Caki2 (cell line): ENCODE measurements at regions not wholly inside any gene's neighbourhood (a gene's known extent, or its start where the extent isn't known, plus 50 kb on each side); places are given as distances from the start of the nearest gene placed in this dataset.

Experiments used
- DNase-seq: peaks from one replicate; pipeline ENCODE4 v3.0.0-alpha.2; 2015; ENCODE audit warnings: low read depth
- in situ Hi-C: cut with HindIII; loops from 2 replicates; pipeline ENCODE4 v1.10.0; 2016; ENCODE audit warnings: low sequenced_read_pairs, low pct_unique_long_range_greater_than_20kb, mixed read lengths

- DNase-seq: no peak
- in situ Hi-C loops: no loop called here
Measured at GRCh38 chr22:48793949-48794348, 1033.7 kb downstream of the BRD1 start.

GRCh38 chr22:48786679-48786996 lies 1041.0 kb downstream of the BRD1 start:
- no peak for DNase-seq
- in situ Hi-C loops: no loop called here

- no peak for DNase-seq
- in situ Hi-C loops: no loop called here
Measured at GRCh38 chr22:48785792-48786678, 1041.6 kb downstream of the BRD1 start.

- no peak for DNase-seq
- in situ Hi-C loops: no loop called here
Measured at GRCh38 chr22:48784701-48785503, 1042.8 kb downstream of the BRD1 start.

DNA sequence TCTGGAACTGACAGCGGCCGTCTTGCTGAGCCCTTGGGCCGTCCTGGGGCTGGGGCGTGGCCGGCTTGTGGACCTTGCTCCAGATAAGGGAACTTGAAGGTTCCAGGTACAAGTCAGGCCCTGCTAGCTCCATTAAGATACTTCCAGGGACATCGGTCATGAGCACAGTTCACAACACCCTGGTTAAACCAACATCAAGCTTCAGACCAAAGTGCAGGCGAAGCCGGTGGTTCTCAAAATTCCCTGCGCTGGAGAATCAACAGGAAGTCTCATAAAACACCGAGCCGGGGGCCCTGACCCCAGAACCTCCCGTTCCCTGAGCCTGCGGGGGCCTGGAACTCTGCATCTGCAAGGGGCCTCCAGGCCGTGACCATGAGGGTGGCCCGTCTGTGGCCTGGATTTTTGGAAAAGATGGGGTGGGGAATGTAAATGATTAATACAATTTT lies 1043.8 kb downstream of the BRD1 start:
- in situ Hi-C loops: no loop called here
- DNase-seq: no peak

DNA sequence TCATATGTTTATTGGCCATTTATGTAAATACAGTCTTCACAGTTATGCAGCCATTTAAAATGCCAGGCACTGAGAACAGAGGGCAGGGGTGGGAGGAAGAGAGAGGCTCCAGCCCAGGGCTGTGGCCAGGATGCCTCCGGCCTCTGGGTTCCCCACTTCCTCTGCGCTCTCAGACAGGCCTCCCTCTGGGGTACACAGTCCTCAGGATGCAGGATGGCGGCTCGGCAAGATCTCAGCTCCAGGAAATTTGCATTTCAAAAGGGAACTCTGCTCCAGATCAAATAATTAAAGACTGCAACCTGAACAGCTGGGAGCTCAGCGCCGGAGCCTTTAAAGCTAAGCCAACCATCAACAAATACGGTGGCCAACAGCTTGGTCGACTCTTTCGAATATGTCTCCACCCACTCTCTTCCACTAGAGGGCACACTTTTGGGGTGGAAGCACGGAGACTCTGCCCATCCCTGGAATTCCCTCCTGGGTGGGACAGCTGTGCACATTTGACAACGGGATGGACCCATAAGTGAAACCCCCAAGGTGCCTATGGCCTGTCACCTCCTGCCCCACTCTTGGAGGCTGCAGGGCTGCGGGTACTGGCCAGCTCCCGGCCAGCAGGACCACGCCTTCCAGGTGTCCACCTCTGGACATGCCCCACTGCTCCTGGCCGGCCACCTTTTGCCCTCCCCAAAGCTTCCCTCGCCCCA lies 1044.7 kb downstream of the BRD1 start:
- no peak for DNase-seq
- in situ Hi-C loops: no loop called here

DNA sequence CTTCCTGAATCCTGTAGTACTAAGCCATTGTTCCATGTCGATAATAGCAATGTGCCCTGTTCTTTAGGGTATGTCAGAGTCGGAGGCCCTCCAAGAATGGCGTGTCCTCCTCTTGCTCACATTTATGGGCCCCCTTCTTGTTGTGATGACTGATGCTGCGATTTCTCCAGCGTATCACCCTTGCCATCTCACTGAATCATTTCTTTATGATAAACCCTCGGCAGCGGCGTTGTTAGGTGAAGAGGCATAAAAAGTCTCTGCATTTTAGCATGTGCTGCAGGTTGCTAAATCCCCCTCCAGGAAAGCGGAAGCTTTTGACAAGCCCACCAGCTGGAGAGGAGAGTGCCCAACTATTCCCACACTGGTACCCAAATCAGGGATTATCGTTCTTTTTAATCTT lies 1045.3 kb downstream of the BRD1 start:
- in situ Hi-C loops: no loop called here
- no peak for DNase-seq

- in situ Hi-C loops: no loop called here
- DNase-seq: no peak
Measured at GRCh38 chr22:48781868-48782267, 1045.8 kb downstream of the BRD1 start.

GRCh38 chr22:48781391-48781790 lies 1046.3 kb downstream of the BRD1 start:
- no peak for DNase-seq
- in situ Hi-C loops: no loop called here

GRCh38 chr22:48780597-48781277 lies 1046.9 kb downstream of the BRD1 start:
- no peak for DNase-seq
- in situ Hi-C loops: no loop called here

- in situ Hi-C loops: no loop called here
Measured at GRCh38 chr22:48779661-48780596, 1047.7 kb downstream of the BRD1 start.

DNA sequence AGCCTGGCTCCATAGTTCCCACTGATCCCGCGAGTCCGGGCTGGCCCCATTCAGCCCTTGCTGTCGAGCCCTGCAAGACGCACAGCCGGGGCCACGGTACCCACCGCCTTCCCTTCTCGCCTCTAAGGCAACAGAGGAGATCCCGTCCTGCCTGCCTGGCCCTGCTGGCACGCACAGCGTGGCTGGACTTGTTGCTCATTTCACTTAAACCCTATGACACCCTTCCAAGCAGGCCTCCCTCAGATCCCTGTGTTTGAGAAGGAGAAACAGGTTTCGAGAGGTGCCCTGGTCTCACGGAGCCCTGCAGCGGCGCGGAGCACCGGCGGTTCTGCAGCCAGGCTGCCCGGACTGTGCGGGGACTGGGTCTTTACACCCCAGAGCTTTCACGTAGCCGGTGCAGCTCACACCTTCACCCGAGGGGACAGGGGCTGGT lies 1048.4 kb downstream of the BRD1 start:
- in situ Hi-C loops: no loop called here
- DNase-seq: no peak

More at GRCh38 chr22:48779661-48780596, 1047.7 kb downstream of the BRD1 start:
- DNase-seq: no peak

DNA sequence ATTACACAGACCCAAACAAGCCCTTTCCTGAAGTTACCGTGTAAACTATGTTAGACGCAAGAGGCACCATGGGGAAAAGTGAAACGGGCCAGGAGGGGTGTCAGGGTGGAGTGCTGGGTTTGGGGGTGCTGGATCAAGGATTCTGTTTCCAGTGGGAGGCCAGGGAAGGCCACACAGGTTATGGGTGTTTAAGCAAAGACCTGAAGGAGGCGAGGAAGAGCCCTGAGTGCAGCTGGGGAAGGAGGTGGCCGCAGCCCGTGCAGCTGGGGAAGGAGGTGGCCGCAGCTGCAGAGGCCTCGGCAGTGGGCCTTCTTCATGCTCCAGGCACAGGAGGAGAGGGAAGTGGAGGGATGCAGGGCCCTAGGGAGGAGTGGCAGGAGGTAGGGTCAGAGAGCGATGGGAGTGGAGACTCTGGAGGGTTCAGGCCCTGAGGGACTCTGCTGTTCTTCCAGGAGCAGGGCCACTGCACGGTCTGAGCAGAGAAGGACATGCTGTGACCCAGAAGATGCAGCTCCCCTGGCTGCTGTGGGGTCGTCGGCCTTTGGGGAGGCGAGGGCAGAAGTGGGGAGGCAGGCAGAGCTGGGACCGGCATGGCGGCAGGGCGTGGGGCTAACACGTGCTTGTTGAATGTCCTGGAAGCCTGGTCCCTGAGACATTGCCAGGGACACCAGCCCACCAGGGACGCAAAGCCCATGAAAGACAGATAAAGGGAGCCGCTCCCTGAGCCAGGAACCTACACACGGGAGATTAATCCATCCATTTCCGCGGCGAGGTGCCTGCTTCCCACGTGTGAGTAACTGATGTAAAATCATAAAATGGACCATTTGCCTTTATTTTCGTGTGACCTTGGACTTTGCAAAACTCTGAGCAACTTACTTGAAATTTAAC lies 1049.1 kb downstream of the BRD1 start:
- in situ Hi-C loops: no loop called here

DNA sequence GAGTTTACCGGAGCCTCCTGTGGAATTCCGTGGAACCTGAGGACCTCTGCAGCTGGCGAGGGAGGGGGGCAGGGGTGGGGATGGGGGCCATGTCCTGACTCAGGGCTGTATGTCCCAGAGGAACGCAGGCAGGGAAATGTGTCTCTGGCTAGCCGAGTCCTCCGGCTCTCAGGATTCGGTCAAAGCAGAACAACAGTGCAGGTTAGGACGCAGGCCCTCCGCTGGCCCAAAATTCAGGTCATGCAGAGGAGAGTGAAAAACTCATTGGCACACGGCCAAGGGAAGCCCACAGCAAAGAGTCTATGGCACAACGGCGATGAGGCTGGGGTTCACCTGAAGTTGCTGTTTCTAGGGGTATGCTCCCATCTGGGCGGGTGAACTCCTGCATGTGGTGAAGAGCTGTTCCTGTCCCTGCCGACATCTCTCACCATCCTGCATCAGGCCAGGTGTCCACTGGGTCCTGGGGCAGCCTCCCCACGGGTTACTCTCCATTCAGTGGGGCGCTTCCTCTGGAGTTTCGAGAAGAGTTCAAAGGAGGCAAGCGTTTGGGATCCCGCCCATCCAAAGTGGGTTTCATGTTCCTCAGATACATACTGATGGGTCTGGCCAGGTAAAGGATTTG lies 1055.3 kb downstream of the BRD1 start:
- no peak for DNase-seq
- in situ Hi-C loops: no loop called here

More for the DNA sequence above, 1049.1 kb downstream of the BRD1 start:
- DNase-seq: no peak

GRCh38 chr22:48765595-48765994 lies 1062.1 kb downstream of the BRD1 start:
- DNase-seq: no peak
- in situ Hi-C loops: no loop called here

- no peak for DNase-seq
- in situ Hi-C loops: no loop called here
Measured at GRCh38 chr22:48761546-48761945, 1066.1 kb downstream of the BRD1 start.
